H9 (cell line): ENCODE measurements at regions not wholly inside any gene's neighbourhood (a gene's known extent, or its start where the extent isn't known, plus 50 kb on each side); places are given as distances from the start of the nearest gene placed in this dataset.

Source experiments
- DNase-seq: peaks from one replicate; pipeline ENCODE4 v3.0.0-alpha.2; 2017
- H2AFZ ChIP-seq: one replicate; pipeline ENCODE4 v1.6.1; 2013; ENCODE audit warnings: mild to moderate bottlenecking, low read length, control low read depth, moderate library complexity
- H2AK5ac ChIP-seq: 2 replicates; pipeline ENCODE4 v1.6.1; 2013; ENCODE audit warnings: low read length, control low read depth, mixed read lengths; ENCODE audit not compliant: insufficient read length
- H2BK120ac ChIP-seq: one replicate; pipeline ENCODE4 v1.6.1; 2013; ENCODE audit warnings: low read depth, mild to moderate bottlenecking, low read length, control low read depth, inconsistent platforms; ENCODE audit not compliant: poor library complexity, severe bottlenecking
- H2BK12ac ChIP-seq: 2 replicates; pipeline ENCODE4 v1.6.1; 2013; ENCODE audit warnings: low read length, control low read depth, mixed read lengths, low read depth; ENCODE audit not compliant: insufficient read length
- H2BK15ac ChIP-seq: 2 replicates; pipeline ENCODE4 v1.6.1; 2013; ENCODE audit warnings: low read depth, low read length, control low read depth
- H2BK20ac ChIP-seq: one replicate; pipeline ENCODE4 v1.6.1; 2013; ENCODE audit warnings: low read depth, mild to moderate bottlenecking, low read length, control low read depth, inconsistent platforms; ENCODE audit not compliant: poor library complexity, severe bottlenecking
- H2BK5ac ChIP-seq: 2 replicates; pipeline ENCODE4 v1.6.1; 2013; ENCODE audit warnings: low read length, control low read depth, mixed read lengths; ENCODE audit not compliant: insufficient read length
- H3K14ac ChIP-seq: 2 replicates; pipeline ENCODE4 v1.6.1; 2013; ENCODE audit warnings: low read length, control low read depth; ENCODE audit not compliant: insufficient read depth
- H3K18ac ChIP-seq: 2 replicates; pipeline ENCODE4 v1.6.1; 2013; ENCODE audit warnings: low read depth, mild to moderate bottlenecking, mixed read lengths, low read length, control low read depth; ENCODE audit not compliant: insufficient read length
- H3K23ac ChIP-seq: 2 replicates; pipeline ENCODE4 v1.6.1; 2013; ENCODE audit warnings: low read length, control low read depth, mixed read lengths, low read depth; ENCODE audit not compliant: insufficient read length
- H3K23me2 ChIP-seq: 2 replicates; pipeline ENCODE4 v1.6.1; 2013; ENCODE audit warnings: low read depth, mild to moderate bottlenecking, mixed read lengths, low read length, control low read depth; ENCODE audit not compliant: insufficient read length, poor library complexity, severe bottlenecking
- H3K27ac ChIP-seq: 2 replicates; pipeline ENCODE4 v1.5.1; 2013; ENCODE audit warnings: low read length, control low read depth, mixed read lengths, low read depth; ENCODE audit not compliant: insufficient read length
- H3K27me3 ChIP-seq: 2 replicates; pipeline ENCODE4 v1.6.1; 2013; ENCODE audit warnings: low read length, control low read depth, inconsistent platforms; ENCODE audit not compliant: insufficient read depth
- H3K4ac ChIP-seq: 2 replicates; pipeline ENCODE4 v1.6.1; 2013; ENCODE audit warnings: low read depth, mild to moderate bottlenecking, control low read depth, inconsistent platforms, low read length, moderate library complexity
- H3K4me1 ChIP-seq: 2 replicates; pipeline ENCODE4 v1.6.1; 2013; ENCODE audit warnings: low read length, control low read depth, inconsistent platforms; ENCODE audit not compliant: insufficient read depth
- H3K4me2 ChIP-seq: 2 replicates; pipeline ENCODE4 v1.6.1; 2013; ENCODE audit warnings: low read length, control low read depth, mixed read lengths; ENCODE audit not compliant: insufficient read length, insufficient read depth
- H3K56ac ChIP-seq: 2 replicates; pipeline ENCODE4 v1.6.1; 2013; ENCODE audit warnings: low read depth, mild to moderate bottlenecking, mixed read lengths, low read length, control low read depth; ENCODE audit not compliant: insufficient read length
- H3K79me1 ChIP-seq: 2 replicates; pipeline ENCODE4 v1.6.1; 2013; ENCODE audit warnings: low read depth, mild to moderate bottlenecking, moderate library complexity, low read length, control low read depth, inconsistent platforms; ENCODE audit not compliant: insufficient read depth, poor library complexity, severe bottlenecking
- H3K79me2 ChIP-seq: 2 replicates; pipeline ENCODE4 v1.6.1; 2013; ENCODE audit warnings: low read length, control low read depth, inconsistent platforms; ENCODE audit not compliant: insufficient read depth
- H3K9ac ChIP-seq: 2 replicates; pipeline ENCODE4 v1.6.1; 2013; ENCODE audit warnings: low read length, control low read depth, mixed read lengths; ENCODE audit not compliant: insufficient read length; ENCODE audit errors: extremely low read depth
- H3K9me3 ChIP-seq: one replicate; pipeline ENCODE4 v1.6.1; 2013; ENCODE audit warnings: low read depth, low read length, inconsistent platforms; ENCODE audit not compliant: control insufficient read depth
- H3T11ph ChIP-seq: one replicate; pipeline ENCODE4 v1.6.1; 2013; ENCODE audit warnings: mild to moderate bottlenecking, low read length, control low read depth, inconsistent platforms
- H4K20me1 ChIP-seq: one replicate; pipeline ENCODE4 v1.6.1; 2013; ENCODE audit not compliant: control insufficient read depth, insufficient read length, insufficient read depth
- H4K5ac ChIP-seq: 2 replicates; pipeline ENCODE4 v1.6.1; 2013; ENCODE audit warnings: low read depth, mild to moderate bottlenecking, mixed read lengths, low read length, control low read depth; ENCODE audit not compliant: insufficient read length
- H4K8ac ChIP-seq: replicated peaks from 2 replicates; pipeline ENCODE4 v1.6.1; 2013; ENCODE audit warnings: low read length, control low read depth, mixed read lengths, low read depth; ENCODE audit not compliant: insufficient read length
- H4K91ac ChIP-seq: 2 replicates; pipeline ENCODE4 v1.6.1; 2013; ENCODE audit warnings: low read depth, mild to moderate bottlenecking, moderate library complexity, mixed read lengths, low read length, control low read depth; ENCODE audit not compliant: insufficient read length
- H3K27ac Mint-ChIP-seq, 3 experiments: 2 replicates in 2 of 3; 3 replicates in 1 of 3; pipeline ENCODE4 v1.8.0; 2020 to 2021; ENCODE audit warnings: mixed read lengths in 3 of 3, mild to moderate bottlenecking in 1 of 3, moderate library complexity in 1 of 3
- H3K27me3 Mint-ChIP-seq: 2 replicates; pipeline ENCODE4 v1.8.0; 2021; ENCODE audit warnings: low read depth, mild to moderate bottlenecking, moderate library complexity, mixed read lengths
- H3K36me3 Mint-ChIP-seq, 3 experiments: 2 replicates in 2 of 3; 3 replicates in 1 of 3; pipeline ENCODE4 v1.8.0; 2020 to 2021; ENCODE audit warnings: low read depth in 3 of 3, mixed read lengths in 3 of 3; ENCODE audit not compliant: insufficient read depth in 1 of 3
- H3K4me1 Mint-ChIP-seq, 2 experiments: 2 replicates each; pipeline ENCODE4 v1.8.0; 2020; ENCODE audit warnings: mixed read lengths in 2 of 2
- H3K4me3 Mint-ChIP-seq, 2 experiments: 2 replicates in 1 of 2; 3 replicates in 1 of 2; pipeline ENCODE4 v1.8.0; 2020 to 2021; ENCODE audit warnings: mild to moderate bottlenecking in 2 of 2, mixed read lengths in 2 of 2, moderate library complexity in 1 of 2
- H3K9me3 Mint-ChIP-seq, 2 experiments: 2 replicates in 1 of 2; 3 replicates in 1 of 2; pipeline ENCODE4 v1.8.0; 2020; ENCODE audit warnings: mild to moderate bottlenecking in 2 of 2, mixed read lengths in 2 of 2, moderate library complexity in 1 of 2
- CTCF ChIP-seq: fragments of 200-600 bp; sonication (generic); conservative IDR thresholded peaks from 3 replicates; pipeline ENCODE4 v1.8.0; 2021; ENCODE audit warnings: antibody characterized with exemption, mild to moderate bottlenecking
- WGBS: extraction: QIAGEN DNeasy Blood & Tissue Kit; methylation state at CpG from one replicate; pipeline ENCODE4 v1.1.7; 2013; ENCODE audit warnings: missing lambda C conversion rate, low lambda C conversion rate, mixed read lengths; ENCODE audit not compliant: insufficient read length; ENCODE audit errors: extremely low coverage; 5-methylcytosine and 5-hydroxymethylcytosine counted together

GRCh38 chr3:95719481-95719880 lies 1094.9 kb upstream of the EPHA6 start:
- Mint-ChIP-seq H3K27me3 (no peaks in the 10 kb centered on the region), H3K4me3 (no peak overlapping the region), H3K27ac (no peak overlapping the region), H3K36me3 (no peaks in the 10 kb centered on the region), H3K9me3 (no peaks in the 10 kb centered on the region), H3K4me1 (peaks cover 15 to 25% of the 10 kb centered on the region in 2 experiments)
- no peak overlapping the region for H2BK12ac ChIP-seq
- no peak overlapping the region for H3K4me2 ChIP-seq
- no peak overlapping the region for H3K18ac ChIP-seq
- H3K4me1 ChIP-seq, result no peaks in the 10 kb centered on the region
- no peak overlapping the region for H2AK5ac ChIP-seq
- H4K91ac ChIP-seq, result no peak overlapping the region
- H2BK20ac ChIP-seq, result no peak overlapping the region
- no peak overlapping the region for H3K14ac ChIP-seq
- no peak overlapping the region for H3K4ac ChIP-seq
- no peak overlapping the region for H3K56ac ChIP-seq
- DNase-seq, result no peak
- no peak overlapping the region for H3T11ph ChIP-seq
- no peak overlapping the region for H4K8ac ChIP-seq
- H3K27me3 ChIP-seq, result no peaks in the 10 kb centered on the region
- H4K5ac ChIP-seq, result no peak overlapping the region
- no peak overlapping the region for H2AFZ ChIP-seq
- H3K9ac ChIP-seq, result no peak overlapping the region
- no peak overlapping the region for H2BK5ac ChIP-seq
- no peaks in the 10 kb centered on the region for H4K20me1 ChIP-seq
- no peak overlapping the region for H2BK15ac ChIP-seq
- no peaks in the 10 kb centered on the region for H3K23me2 ChIP-seq
- H3K9me3 ChIP-seq, result no peaks in the 10 kb centered on the region
- H3K27ac ChIP-seq, result no peak overlapping the region
- WGBS, result no CpG with 5 or more reads among the region's 4 CpGs
- no peak for TF ChIP-seq CTCF
- no peak overlapping the region for H2BK120ac ChIP-seq
- no peaks in the 10 kb centered on the region for H3K79me2 ChIP-seq
- no peak overlapping the region for H3K23ac ChIP-seq
- no peaks in the 10 kb centered on the region for H3K79me1 ChIP-seq
